ENCODE measurements at regions not wholly inside any gene's neighbourhood (a gene's known extent, or its start where the extent isn't known, plus 50 kb on each side); places are given as distances from the start of the nearest gene placed in this dataset.

DNA sequence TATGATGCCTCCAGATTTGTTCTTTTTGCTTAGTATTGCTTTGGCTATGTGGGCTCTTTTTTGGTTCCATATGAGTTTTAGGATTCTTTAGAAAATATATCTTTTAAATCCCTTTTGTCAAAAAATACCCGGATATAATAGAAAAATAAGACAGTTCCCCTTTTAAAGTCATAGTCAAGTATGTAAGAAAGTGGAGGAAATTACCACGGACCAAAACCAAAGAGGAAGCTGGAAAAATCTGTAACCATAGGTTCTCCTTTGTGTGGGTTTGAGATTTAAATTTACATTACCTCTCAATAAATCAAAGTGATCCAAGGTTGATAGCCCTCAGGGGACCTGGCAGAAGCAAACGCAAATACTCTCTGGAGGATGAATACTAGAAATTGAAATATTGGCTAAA is 58.3 kb upstream of the PACRGL start:
- no peak for DNase-seq (ENCODE audit: low read depth in 3 of 3)

DNA sequence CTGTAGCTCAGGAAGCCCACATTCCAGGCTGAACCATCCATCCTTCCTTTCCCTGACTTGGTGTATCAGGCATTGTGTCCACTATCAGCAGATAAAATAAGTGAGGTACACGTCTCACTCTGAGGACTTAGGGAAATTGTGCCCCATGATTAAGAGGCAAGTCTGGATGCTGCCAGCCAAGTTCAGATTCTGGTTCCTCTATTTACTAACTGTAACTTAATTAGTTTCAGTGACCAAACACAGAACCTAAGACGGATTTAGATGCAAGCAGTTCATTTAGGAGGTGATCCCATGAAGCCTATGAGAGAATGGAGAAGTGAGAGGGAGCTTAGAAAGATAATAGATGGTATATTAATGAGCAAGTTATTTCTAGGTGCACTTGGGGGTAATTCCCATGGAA is 56.6 kb upstream of the PACRGL start:
- DNase-seq (ENCODE audit: low read depth in 3 of 3), result no peak

DNA sequence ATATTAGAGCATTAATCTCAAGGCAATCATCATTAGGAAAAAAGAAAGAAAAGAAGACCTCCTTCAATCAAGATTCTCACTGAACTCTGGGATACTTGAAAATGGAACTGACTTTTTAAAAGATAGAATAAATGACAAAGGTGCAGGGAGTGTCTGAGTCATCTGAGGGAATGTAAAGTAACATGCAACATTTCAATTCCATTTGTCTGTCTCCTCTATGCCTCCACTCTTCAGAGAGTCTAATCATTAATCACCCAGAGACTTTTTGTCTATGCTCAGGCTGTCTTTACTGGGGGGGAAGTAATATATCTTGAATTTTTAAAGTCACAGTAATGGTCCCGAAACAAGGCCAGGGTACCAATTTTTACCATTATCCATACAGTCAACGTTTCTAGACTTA is 55.0 kb upstream of the PACRGL start:
- no peak for DNase-seq (ENCODE audit: low read depth in 3 of 3)

DNA sequence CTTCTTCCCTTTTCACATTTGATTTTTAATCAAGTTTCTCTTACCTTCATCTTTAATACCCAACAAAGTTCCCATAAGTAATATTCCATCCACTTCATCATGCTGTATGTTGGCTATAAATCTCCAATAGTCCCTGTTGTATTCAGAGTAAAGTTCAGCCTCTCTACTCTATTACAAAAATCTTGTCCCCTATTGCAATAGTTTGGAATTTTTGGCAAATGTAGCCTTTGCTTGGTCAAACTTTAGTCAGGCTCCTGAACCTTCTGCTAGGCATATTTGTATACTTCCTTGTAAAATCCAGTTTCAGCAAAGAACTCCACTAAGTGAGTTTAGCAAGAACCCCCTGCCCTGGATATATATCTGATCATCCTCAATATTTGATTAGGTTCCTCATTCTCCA is 54.0 kb upstream of the PACRGL start:
- no peak for DNase-seq (ENCODE audit: low read depth in 3 of 3)

Measured in stimulated activated CD4-positive, alpha-beta T cell treated with anti-CD3 and anti-CD28 coated beads, TNF-alpha, amount 100 ng/mL, for 48 hours (primary cell).